Left hindlimb (tissue), 1 donor: ENCODE measurements at regions not wholly inside any gene's neighbourhood (a gene's known extent, or its start where the extent isn't known, plus 50 kb on each side); places are given as distances from the start of the nearest gene placed in this dataset.
"Not testable (repeated sequence)": the region's sequence is repeated elsewhere in the genome, so short reads cannot be mapped to it uniquely, and the experiment has no call there.

ENCODE experiments used
- DNase-seq: peaks from one replicate; pipeline ENCODE4 v3.0.0-alpha.2; 2018

DNA sequence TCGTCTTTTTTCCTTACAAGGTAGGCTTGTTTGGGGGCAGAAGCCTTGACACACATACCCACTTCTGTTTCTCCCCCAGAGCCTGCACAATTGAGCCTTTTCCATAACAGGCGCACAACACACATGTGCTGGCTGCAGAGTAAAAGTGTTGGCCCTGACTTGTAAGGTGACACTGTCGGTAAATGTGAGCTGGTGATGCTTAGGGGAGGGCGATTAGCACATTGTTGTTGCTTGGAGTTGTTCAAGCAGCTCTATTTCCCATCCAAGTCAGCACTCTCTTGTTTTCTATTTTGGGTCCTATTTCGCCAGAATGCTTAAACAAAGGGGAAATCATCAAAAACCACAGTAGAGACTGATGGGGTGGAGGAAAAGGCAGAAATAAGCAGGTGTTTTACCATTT, 51.9 kb upstream of the PTPRJ start:
- DNase-seq, result no peak

DNA sequence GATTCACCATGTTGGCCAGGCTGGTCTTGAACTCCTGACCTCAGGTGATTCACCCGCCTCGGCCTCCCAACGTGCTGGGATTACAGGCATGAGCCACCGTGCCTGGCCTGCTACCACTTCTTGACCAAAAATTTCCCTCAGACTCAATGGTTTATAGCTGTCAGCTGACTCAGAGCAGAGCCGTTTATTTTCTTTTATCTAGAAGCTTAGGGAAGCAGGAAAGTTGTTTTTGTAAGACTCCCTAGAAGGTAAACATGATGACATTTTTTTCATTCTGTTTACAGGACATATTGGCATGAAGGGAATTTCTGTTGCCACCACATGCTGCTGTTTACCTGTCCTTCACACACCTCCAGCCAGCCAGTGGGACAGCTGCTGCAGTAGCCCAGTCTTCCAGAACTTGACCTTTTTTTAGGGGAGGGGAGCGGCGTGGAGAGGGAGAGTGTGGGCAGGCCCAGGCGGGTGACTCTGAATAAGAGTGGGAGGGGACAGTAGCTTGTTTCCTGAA, 56.1 kb upstream of the PTPRJ start:
- no peak for DNase-seq

DNA sequence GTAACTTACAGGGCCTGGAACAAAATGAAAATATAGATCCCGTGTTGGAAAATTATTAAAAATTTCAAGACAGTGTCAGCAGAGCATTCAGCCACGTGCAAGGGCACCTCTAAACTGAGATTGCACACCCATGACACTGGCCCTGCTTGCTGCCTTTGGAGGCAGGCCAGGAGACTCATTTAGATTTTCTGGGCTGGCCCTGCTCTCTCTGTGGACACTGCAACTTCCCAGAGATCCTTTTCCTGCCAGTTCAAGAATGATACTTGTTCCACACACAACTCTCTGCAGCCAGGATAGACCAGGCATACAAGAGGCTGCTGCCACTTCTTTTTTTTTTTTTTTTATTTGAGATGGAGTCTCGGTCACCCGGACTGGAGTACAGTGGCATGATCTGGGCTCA, 56.7 kb upstream of the PTPRJ start:
- DNase-seq, result no peak

DNA sequence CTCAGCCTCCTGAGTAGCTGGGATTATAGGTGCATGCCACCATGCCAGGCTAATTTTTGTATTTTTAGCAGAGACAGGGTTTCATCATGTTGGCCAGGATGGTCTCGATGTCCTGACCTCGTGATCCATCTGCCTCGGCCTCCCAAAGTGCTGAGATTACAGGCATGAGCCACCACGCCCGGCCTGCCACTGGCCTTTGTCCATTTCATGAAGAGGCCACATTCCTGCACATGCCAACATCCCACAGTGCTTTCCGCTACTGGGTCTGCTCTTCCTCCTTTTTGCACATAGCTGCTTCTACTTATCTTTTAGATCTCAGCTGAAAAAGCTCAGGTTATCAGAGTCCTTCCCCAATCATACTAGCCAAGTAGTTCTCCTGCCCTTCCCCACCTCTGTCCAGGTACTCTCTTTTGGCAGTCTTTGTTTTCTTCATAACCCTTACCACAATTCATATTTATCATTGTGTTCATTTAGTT, 59.2 kb upstream of the PTPRJ start:
- DNase-seq, result not testable (repeated sequence)

DNA sequence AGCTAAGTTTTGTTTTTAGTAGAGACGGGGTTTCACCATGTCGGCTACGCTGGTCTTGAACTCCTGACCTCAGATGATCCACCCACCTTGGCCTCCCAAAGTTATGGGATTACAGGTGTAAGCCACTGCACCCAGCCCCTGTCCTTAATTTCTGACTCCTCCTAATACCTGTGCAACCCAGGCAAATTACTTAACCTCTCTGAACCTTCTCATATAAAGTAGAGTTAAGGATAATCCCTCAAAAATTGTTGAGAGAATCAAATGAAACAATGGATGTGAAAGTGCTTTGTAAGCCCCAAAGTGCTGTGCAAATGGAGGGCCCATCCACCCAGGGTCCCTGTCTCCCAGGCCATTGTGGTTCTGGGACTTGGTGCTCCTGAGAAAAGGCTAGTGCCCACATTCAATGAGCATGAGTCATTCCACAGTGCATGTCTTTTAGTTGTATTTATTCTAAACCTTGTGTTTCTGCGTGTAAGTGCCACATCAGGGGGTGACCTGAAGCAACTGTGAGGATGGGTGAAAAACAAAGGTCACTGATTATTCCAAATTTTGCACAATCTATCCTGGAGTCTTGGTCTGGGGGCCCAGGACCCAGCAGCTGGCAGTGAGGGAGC, 61.4 kb upstream of the PTPRJ start:
- DNase-seq, result no peak

DNA sequence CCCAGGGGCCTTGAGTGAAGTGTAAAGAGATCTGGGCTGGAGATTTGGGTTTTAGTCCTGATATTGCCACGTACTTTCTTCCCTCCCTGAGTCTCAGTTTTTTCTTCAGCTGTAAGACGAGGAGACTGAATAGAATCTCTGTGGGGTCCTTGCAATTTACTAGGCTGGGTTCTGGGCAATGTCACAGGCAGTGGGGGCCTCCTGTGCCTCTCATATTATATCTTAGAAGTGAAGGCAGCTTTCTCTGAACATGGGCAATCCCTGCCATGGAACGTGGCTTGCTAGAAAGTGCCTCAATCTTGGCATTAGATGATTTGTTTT, 62.0 kb upstream of the PTPRJ start:
- DNase-seq, result no peak

DNA sequence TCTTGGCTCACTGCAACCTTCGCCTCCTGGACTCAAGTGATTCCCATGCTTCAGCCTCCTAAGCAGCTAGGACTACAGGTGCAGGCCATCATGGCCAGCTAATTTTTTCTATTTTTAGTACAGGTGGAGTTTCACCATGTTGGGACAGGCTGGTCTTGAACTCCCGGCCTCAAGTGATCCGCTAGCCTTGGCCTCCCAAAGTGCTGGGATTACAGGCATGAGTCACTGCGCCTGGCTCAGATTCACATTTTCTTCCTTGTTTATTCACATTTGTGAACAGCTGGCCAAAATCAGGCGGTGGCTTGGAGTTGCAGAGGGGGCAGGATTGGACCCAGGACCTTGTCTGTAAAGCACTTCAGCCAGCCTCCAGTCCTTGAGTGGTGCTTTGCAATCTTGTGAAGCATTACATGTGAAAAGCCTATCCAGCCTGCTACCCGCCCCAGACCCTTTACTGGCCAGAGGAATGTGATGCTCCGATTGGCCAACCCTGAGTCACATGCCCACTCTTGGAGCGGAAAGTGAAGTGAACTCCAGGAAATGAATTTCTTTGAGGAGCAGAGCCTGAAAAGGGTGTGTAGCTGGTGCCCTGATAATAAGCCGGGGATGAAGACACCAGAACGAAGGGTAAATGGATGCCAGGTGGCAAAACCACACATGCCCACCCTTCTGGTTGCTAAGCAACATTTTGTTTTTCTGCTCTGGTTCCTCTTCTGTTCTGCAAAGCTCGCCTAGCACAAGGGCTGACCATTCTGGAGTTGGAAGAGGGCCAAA, 62.6 kb upstream of the PTPRJ start:
- peak; percentile 78 for DNase-seq

DNA sequence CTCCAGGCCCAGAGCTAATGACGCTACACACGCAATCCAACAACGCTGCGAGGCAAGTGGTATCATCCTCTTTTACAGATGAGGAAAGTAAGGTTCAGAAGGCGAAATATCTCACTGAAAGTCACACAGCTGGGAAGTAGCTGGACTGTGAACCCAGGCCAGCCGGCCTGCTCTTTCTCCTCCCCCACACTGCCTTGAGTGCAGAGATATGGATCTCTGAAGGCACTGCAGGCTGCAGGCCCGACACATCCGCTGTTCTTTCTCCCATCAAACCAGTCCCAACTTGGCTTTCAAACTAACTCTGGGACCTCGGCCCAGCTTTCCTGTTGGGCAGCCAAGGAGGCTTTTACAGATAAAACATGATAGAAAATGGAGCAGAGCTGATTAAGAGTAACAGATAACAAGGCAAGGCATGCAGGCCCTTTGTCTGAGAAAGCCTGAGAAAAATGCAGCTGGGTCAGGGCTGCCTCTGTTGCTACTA, 64.0 kb upstream of the PTPRJ start:
- no peak for DNase-seq

DNA sequence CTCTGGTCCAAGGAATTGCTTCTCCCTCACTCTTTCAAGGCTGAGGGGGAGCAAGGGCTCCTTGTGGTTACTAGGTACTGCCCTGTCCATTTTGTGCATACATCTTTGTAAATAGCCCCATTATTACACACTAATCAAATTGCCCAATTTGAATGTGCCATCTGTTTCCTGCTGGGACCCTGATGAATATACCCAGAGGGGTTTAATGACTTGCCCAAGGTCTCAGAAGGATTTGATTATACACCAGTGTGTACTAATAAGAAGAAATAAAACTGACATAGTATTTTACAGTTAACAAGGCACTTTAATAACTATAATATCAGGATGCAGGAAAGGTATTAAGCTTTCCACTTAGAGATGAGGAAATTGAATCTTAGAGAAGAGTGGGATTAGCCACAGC, 64.6 kb upstream of the PTPRJ start:
- no peak for DNase-seq

DNA sequence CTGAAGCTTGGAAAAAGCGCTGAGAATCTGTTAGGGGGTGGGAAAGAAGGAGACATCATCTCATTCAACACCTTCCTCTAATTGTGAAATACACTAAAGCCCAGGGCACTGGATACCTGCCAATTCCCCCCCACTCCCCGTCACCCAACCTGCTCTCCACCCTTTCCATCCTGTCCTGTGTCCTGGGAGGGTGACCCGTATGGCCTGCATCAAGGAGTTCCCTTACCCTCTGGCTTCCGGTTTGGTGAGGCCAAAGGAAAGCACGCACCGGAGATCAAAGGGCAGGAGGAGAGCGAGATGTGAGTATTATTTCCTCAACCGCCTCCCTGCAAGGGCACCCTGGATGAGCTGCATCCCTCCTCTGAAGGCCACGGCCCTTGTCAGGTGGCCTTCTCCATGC, 65.0 kb upstream of the PTPRJ start:
- no peak for DNase-seq

DNA sequence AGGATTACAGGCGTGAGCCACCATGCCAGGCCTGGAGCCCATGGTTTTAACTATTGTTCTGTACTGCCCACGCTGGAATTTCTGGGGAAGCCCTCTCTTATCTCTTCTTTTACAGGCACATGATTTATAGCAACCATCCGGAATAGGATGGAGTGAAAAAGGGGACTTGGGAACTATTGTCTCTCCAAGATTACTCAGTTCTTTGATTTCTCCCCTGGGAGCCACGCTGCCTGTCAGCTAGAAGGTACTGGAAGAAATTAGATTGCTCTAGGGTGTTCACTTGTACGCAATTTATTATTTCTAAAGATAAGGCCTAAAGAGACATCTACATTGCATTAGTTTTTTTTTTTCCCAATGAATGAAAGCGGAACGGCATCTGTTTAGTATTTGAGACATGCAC, 65.6 kb upstream of the PTPRJ start:
- no peak for DNase-seq

DNA sequence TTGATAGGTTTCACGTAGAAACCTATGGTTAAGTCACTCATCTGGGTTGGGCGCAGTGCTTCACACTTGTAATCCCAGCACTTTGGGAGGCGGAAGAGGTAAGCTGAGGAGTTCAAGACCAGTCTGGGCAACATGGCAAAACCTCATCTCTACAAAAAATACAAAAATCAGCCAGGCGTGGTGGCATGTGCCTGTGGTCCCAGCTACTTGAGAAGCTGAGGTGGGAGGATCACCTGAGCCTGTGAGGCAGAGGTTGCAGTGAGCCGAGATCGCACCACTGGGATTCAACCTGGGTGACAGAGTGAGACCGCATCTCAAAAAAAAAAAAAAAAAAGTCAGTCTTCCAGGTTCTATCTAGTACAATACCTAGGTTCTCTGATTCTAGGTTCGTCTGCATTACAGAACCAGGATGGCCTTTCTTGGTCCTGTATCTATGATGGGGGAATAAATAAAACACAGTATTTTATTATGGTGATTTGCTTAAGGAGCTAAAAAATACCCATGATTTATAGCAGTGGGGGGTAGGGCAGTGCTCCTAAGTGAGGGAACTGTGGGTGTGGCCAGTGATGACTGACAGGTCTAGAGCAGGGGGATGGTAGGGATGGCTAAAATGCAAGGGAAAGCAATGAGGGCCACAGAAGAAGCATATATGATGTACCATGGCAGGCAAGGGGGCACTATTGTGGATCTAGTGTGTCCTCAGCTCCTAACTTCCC, 65.5 kb upstream of the NUP160 start:
- no peak for DNase-seq

DNA sequence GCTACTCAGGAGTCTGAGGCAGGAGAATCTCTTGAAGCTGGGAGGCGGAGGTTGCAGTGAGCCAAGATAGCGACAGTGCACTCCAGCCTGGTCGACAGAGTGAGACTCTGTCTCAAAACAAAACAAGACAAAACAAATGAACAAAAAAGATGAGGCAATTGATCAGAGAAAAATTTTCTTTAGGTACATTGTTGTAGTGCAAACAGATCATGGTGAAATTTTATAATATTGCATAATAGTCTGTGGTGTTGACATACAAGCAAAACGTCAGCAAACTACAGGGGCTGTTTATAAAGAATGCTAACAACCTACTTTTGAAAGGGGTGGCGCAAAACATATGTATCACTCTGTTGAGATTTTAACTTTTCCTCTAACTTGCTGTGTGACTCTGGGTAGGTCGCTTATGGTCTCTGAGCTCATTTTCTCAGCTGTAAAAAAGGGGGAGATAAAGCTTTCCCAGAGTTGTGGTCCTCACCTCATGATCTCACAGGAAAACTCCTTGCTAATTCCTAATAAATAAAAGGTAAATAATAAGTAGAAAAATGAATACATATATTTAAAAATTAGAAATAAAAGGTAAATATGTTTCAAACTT, 64.8 kb upstream of the NUP160 start:
- no peak for DNase-seq

DNA sequence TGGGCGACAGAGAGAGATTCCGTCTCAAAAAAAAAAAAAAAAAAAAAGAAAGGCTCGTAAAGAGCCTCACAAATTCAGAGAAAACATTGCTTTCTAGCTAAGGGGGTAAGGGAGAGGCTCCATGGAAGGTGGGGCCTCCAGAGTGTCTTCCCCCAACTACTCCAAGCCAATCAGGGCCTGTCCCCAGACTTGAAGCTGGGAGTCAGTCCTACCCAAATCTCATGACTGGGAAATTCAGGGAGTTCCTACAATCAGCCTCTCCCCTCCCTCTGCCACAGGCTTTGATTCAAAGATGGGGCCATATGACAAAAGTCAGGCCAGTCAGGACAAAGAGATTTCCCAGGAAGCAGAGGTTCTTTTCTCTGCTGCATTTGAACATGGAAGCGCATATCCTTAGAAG, 63.0 kb upstream of the NUP160 start:
- DNase-seq, result no peak

DNA sequence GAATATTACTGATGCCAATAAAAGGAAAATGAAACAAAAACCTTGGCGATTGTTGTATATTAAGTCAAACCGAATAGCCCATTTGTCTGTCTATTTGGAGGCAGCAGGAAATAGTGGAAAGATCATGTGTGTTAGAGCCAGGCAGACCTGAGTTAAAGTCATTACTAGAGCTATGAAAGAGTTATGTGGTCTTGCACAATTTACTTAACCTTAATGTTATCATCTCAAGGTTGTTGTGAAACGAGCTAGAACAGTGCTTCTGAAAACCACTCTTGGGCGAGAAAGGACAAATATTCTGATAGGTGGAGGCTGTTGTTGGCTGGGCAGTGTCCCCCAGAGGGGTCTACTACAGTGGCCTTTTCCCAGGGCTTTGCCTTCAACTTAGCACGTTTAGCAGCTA, 60.0 kb upstream of the NUP160 start:
- DNase-seq, result no peak

DNA sequence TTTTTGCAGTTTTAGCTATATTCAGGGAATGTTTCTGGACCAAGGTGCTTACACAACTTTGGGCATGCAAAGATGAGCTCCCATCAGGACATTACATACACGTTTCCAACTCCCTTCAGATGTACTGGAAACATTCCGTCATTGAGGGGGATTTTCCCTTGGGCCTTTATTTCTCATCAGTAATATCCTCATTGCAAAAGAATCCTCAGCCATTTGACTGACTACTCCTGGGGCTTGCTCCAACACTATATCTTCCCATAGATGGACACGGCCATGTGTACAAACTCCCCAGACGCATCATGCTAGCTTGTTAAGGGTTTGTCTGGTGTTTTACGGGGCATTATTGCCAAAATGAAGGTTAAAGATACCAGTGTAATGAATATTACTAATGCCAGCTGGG, 59.3 kb upstream of the NUP160 start:
- DNase-seq, result no peak

DNA sequence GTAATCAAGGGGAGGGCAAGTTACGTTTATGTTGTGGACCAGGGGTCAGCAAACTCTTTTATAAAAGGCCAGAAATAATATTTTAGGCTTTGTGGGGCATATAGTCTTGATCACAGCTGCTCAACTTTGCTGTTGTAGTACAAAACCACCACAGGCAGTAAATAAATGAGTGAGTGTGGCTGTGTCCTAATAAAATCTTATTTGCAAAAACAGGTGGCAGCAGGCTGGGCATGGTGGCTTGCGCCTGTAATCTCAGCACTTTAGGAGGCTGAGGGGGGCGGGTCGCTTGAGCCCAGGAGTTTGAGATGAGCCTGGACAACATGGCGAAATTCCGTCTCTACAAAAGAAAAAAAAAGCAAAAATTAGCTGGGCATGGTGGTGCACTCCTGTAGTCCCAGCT, 57.9 kb upstream of the NUP160 start:
- no peak for DNase-seq

DNA sequence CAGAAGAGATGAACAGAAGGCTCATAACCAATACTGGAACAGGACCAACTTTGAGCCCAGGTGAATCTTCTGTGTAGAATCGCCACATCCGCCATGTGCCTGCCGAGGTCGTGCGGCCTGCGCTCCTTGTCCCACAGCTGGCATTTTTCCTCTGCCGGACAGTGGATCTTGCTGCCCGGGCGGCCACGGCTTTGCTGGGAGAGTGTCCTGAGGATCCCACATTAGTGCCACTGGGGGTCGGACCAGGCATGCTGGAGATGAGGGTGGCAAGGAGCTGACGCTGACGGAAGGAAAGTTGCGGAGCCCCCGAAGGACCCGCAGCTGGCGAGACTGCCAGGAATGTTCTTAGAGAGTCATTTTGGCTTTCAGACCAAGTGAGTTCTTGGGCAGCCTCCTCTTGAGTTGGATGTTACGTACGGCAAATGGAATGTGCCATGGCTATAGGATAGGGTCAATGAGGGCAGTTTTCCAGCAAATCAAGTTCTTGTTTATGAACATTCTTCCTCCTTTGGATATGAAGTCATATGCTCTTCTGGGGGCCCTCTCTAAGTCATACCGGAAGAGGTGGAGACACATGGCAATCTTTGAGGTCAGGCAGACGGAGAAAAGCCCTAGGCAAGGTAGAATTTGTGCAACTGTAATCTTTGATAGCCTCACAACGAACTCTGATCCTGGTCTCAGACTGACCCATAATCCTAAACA, 57.4 kb upstream of the NUP160 start:
- no peak for DNase-seq

DNA sequence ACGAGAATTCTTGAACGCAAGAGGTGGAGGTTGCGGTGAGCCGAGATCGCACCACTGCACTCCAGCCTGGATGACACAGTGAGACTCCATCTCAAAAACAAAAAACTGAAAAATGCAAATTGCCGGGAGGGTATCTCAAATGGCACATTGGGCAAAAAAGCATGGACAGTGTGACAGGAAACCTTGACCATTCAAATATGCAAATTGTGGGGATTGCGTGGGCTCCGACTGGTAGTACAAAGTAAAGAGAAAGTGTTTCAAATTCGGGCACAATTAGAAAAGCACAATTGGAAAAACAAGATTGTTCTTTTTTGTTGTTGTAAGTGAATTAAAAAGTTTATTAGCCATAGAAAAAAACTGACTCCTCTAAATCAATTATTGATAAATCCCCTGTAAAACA, 56.7 kb upstream of the NUP160 start:
- no peak for DNase-seq

DNA sequence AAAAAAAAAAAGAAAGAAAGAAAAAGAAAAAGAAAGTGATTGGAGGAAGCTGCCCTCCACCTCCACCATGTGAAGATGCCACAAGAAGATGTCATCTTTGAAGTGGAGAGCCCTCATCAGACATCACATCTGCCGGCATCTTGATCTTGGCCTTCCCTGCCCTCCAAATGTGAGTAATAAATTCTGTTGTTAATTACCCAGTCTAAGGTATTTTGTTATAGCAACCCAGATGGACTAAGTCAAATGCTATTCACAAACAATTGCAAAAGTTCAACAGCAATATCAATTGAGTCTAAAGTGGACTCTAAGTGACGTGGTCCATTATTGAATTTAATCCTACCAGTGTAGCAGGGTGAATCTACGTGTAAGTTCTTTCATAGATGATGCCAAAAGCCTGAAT, 55.9 kb upstream of the NUP160 start:
- DNase-seq, result no peak

DNA sequence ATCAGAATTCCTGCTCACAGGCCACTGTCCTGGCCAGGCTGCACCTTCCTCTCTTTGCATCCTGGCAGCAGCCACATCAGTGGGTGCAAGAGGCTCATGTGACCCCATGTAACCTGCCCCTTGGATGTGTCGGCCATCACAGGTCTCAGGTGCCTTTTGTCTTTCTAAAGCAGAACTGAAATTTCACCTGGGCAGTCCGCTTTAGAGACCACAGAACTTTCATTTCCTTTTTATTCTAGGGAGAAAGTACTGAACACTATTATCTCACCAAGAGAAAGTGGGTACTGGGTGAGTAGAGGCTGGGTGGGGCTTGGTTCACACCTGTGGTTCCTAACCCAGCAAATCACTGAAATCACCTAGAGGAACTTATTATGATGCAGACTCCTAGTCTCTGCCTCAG, 51.7 kb upstream of the NUP160 start:
- DNase-seq, result no peak
